ENCODE measurements at regions not wholly inside any gene's neighbourhood (a gene's known extent, or its start where the extent isn't known, plus 50 kb on each side); places are given as distances from the start of the nearest gene placed in this dataset.
"Not testable (repeated sequence)": the region's sequence is repeated elsewhere in the genome, so short reads cannot be mapped to it uniquely, and the experiment has no call there.

DNA sequence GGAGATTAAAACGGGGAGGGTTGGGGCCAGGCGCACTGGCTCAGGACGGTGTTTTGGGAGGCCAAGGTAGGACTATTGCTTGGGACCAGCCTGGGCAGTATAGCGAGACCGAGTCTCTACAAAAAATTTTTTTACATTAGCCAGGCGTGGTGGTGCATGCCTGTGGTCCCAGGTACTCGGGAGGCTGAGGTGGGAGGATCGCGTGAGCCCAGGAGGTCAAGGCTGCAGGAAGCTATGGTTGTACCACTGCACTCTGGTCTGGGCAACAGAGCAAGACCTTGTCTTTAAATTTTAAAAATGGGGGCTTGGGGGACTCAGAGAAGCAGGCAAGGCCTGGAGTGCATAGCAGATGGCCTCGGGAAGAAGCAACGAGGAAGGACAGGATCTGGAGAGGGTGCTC is 436.7 kb upstream of the ZNF722 start:
- H4K91ac ChIP-seq (replicated peaks; ENCODE audit: insufficient read length, low read length); FAIRE-seq; H3K56ac ChIP-seq (replicated peaks; ENCODE audit: insufficient read length, low read depth, low read length); CTCF ChIA-PET (ENCODE audit: partially characterized antibody); POLR2A ChIA-PET (ENCODE audit: partially characterized antibody); H4K20me1 ChIP-seq (replicated peaks in 1 of 2; ENCODE audit: control insufficient read depth in 1 of 2, insufficient read depth in 2 of 2, low read length in 2 of 2); H3K23me2 ChIP-seq (ENCODE audit: low read depth, low read length); H3K27ac ChIP-seq (ENCODE audit: low read depth, low read length); H2BK5ac ChIP-seq (ENCODE audit: low read depth, low read length); H2AFZ ChIP-seq (ENCODE audit: low read length); H3K27me3 ChIP-seq (replicated peaks in 1 of 4; ENCODE audit: control insufficient read depth in 3 of 4, extremely low read depth in 1 of 4, insufficient read depth in 3 of 4, low read length in 3 of 4); H2AK5ac ChIP-seq (ENCODE audit: low read depth, low read length); H2BK12ac ChIP-seq (ENCODE audit: low read depth, low read length); H3K36me3 ChIP-seq (ENCODE audit: control insufficient read depth in 2 of 4, insufficient read depth in 4 of 4, low read length in 3 of 4); H3K23ac ChIP-seq (ENCODE audit: insufficient read length); H4K8ac ChIP-seq (ENCODE audit: extremely low read depth, insufficient read depth, low read length); DNase-seq (ENCODE audit: low read depth in 1 of 2, low spot score in 2 of 2); H3K4me3 ChIP-seq (ENCODE audit: extremely low read depth in 1 of 4, insufficient read depth in 2 of 4, low read depth in 3 of 4, low read length in 4 of 4); H3K4ac ChIP-seq (replicated peaks; ENCODE audit: insufficient read length, low read depth, low read length); H4K5ac ChIP-seq (ENCODE audit: insufficient read length, low read depth, low read length); H2BK15ac ChIP-seq (ENCODE audit: low read length); H2BK120ac ChIP-seq (replicated peaks; ENCODE audit: low read depth, low read length); H2BK20ac ChIP-seq (ENCODE audit: low read length); H3K79me1 ChIP-seq (ENCODE audit: low read depth, low read length); H3K79me2 ChIP-seq (ENCODE audit: control insufficient read depth in 1 of 2, insufficient read depth in 2 of 2, low read length in 2 of 2); H3K4me1 ChIP-seq (replicated peaks in 1 of 4; ENCODE audit: control insufficient read depth in 3 of 4, insufficient read depth in 4 of 4, low read length in 3 of 4); H3K4me2 ChIP-seq (ENCODE audit: insufficient read depth in 1 of 2, low read depth in 2 of 2, low read length in 2 of 2); H3K9ac ChIP-seq (replicated peaks in 1 of 4; ENCODE audit: extremely low read depth in 1 of 4, low read depth in 3 of 4, low read length in 3 of 4); H3K14ac ChIP-seq (ENCODE audit: insufficient read length); H3K18ac ChIP-seq (ENCODE audit: extremely low read depth, low read length): not testable (repeated sequence)
- WGBS, 2 experiments (ENCODE audit: extremely low coverage in 1 of 2, insufficient coverage in 1 of 2, insufficient read length in 1 of 2, insufficient replicate concordance in 2 of 2, low coverage in 1 of 2, low lambda C conversion rate in 2 of 2, missing lambda C conversion rate in 1 of 2) = 82% methylated on average over 4 of the region's 11 CpGs; no CpG with 5 or more reads in 1 of the 2 experiments
- H3K9me3 ChIP-seq (ENCODE audit: insufficient read depth in 2 of 2, low read depth in 1 of 2, low read length in 1 of 2) = peaks cover 0 to 45% of the 10 kb centered on the region in 2 experiments; a peak in 2 of 4 replicates

DNA sequence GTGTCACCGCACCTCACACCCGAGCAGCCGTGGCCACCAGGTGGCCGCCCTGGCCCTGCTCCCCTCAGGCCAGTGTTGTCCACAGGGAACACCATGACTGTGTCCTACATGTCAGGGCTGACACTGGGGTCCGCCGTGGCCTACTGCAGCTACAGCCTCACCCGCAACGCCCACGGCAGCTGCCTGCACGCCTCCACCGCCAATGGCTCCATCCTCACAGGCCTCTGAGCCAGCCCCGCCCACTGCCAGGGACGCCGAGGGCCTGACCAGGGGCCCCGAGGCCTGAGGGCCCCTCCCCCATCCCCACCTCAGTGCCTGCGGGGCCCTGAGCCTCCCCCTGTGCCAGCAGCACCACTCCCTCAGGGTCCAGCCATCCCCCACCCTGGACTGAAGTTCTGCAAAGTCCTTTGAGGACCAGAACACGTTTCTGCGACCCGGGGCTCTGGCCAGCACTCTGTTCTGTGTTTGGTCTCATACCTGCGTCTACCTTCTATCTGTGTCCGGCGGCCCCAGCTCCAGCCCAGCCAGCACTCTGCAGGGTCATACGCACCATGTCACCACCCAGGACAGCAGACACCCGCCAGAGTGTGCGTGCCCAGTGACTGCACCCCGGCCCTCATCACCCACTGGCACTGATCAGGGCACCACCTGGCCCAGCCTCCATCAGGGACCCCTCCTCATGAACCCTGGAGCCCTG is 436.1 kb upstream of the ZNF722 start:
- H3K56ac ChIP-seq (replicated peaks; ENCODE audit: insufficient read length, low read depth, low read length); H2BK120ac ChIP-seq (replicated peaks; ENCODE audit: low read depth, low read length); H3K79me1 ChIP-seq (ENCODE audit: low read depth, low read length); H4K8ac ChIP-seq (ENCODE audit: extremely low read depth, insufficient read depth, low read length); H2AK5ac ChIP-seq (ENCODE audit: low read depth, low read length); H3K18ac ChIP-seq (ENCODE audit: extremely low read depth, low read length); H2AFZ ChIP-seq (ENCODE audit: low read length); H3K4ac ChIP-seq (replicated peaks; ENCODE audit: insufficient read length, low read depth, low read length); H4K5ac ChIP-seq (ENCODE audit: insufficient read length, low read depth, low read length); POLR2A ChIA-PET (ENCODE audit: partially characterized antibody); H3K4me2 ChIP-seq (ENCODE audit: insufficient read depth in 1 of 2, low read depth in 2 of 2, low read length in 2 of 2); H3K4me1 ChIP-seq (replicated peaks in 1 of 4; ENCODE audit: control insufficient read depth in 3 of 4, insufficient read depth in 4 of 4, low read length in 3 of 4); H3K9ac ChIP-seq (replicated peaks in 1 of 4; ENCODE audit: extremely low read depth in 1 of 4, low read depth in 3 of 4, low read length in 3 of 4); H2BK5ac ChIP-seq (ENCODE audit: low read depth, low read length); FAIRE-seq; H4K91ac ChIP-seq (replicated peaks; ENCODE audit: insufficient read length, low read length); H4K20me1 ChIP-seq (replicated peaks in 1 of 2; ENCODE audit: control insufficient read depth in 1 of 2, insufficient read depth in 2 of 2, low read length in 2 of 2); H3K27ac ChIP-seq (ENCODE audit: low read depth, low read length); H3K36me3 ChIP-seq (ENCODE audit: control insufficient read depth in 2 of 4, insufficient read depth in 4 of 4, low read length in 3 of 4); H3K27me3 ChIP-seq (replicated peaks in 1 of 4; ENCODE audit: control insufficient read depth in 3 of 4, extremely low read depth in 1 of 4, insufficient read depth in 3 of 4, low read length in 3 of 4); DNase-seq (ENCODE audit: low read depth in 1 of 2, low spot score in 2 of 2); H2BK15ac ChIP-seq (ENCODE audit: low read length); H3K14ac ChIP-seq (ENCODE audit: insufficient read length); H2BK20ac ChIP-seq (ENCODE audit: low read length); H3K23me2 ChIP-seq (ENCODE audit: low read depth, low read length); H3K4me3 ChIP-seq (ENCODE audit: extremely low read depth in 1 of 4, insufficient read depth in 2 of 4, low read depth in 3 of 4, low read length in 4 of 4); CTCF ChIA-PET (ENCODE audit: partially characterized antibody); H2BK12ac ChIP-seq (ENCODE audit: low read depth, low read length); H3K79me2 ChIP-seq (ENCODE audit: control insufficient read depth in 1 of 2, insufficient read depth in 2 of 2, low read length in 2 of 2); H3K23ac ChIP-seq (ENCODE audit: insufficient read length): not testable (repeated sequence)
- 77% methylated on average over 6 of the region's 26 CpGs; no CpG with 5 or more reads in 1 of the 2 experiments for WGBS, 2 experiments (ENCODE audit: extremely low coverage in 1 of 2, insufficient coverage in 1 of 2, insufficient read length in 1 of 2, insufficient replicate concordance in 2 of 2, low coverage in 1 of 2, low lambda C conversion rate in 2 of 2, missing lambda C conversion rate in 1 of 2)
- H3K9me3 ChIP-seq (ENCODE audit: insufficient read depth in 2 of 2, low read depth in 1 of 2, low read length in 1 of 2) = peaks cover 0 to 50% of the 10 kb centered on the region in 2 experiments; a peak in 2 of 4 replicates
